ENCODE measurements at regions not wholly inside any gene's neighbourhood (a gene's known extent, or its start where the extent isn't known, plus 50 kb on each side); places are given as distances from the start of the nearest gene placed in this dataset.

DNA sequence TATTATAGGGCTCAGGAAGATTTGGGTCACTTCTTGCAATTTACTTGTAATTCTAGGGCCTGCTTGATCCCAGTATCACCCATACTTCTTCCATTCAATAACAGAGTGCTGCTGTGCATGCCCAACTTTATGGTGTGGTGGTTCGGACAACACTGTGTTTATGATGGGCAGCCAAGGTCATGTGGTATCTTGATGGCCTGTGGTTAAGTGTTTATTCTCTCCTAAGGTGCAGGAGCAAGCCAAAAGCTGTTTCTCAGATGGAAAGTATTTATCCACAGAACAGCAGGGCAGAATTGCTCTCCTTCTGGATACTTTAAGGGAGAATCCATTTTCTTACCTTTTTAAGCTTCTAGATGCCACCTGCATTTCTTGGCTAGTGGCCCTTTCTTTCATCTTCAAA is 433.8 kb downstream of the SH2D4B start:
- H3K27ac ChIP-seq (replicated peaks) = no peak overlapping the region
- DNase-seq (ENCODE audit: low read depth in 1 of 2, low spot score in 1 of 2) = no peak
- no peak overlapping the region for H3K4me3 ChIP-seq (replicated peaks; ENCODE audit: insufficient read depth, low read length)
- TF ChIP-seq POLR2AphosphoS5 (IDR thresholded peaks at IDR 0.05; ENCODE audit: low read depth) (no peak), GABPA (IDR thresholded peaks at IDR 0.05; ENCODE audit: low read depth) (no peak), SPI1 (IDR thresholded peaks at IDR 0.05; ENCODE audit: borderline replicate concordance, low read depth) (no peak)
- TF ChIP-seq, protein P1, sequence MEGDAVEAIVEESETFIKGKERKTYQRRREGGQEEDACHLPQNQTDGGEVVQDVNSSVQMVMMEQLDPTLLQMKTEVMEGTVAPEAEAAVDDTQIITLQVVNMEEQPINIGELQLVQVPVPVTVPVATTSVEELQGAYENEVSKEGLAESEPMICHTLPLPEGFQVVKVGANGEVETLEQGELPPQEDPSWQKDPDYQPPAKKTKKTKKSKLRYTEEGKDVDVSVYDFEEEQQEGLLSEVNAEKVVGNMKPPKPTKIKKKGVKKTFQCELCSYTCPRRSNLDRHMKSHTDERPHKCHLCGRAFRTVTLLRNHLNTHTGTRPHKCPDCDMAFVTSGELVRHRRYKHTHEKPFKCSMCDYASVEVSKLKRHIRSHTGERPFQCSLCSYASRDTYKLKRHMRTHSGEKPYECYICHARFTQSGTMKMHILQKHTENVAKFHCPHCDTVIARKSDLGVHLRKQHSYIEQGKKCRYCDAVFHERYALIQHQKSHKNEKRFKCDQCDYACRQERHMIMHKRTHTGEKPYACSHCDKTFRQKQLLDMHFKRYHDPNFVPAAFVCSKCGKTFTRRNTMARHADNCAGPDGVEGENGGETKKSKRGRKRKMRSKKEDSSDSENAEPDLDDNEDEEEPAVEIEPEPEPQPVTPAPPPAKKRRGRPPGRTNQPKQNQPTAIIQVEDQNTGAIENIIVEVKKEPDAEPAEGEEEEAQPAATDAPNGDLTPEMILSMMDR (IDR thresholded peaks at IDR 0.05; ENCODE audit: insufficient read depth, low read length) = no peak
- TF ChIP-seq, protein P2, sequence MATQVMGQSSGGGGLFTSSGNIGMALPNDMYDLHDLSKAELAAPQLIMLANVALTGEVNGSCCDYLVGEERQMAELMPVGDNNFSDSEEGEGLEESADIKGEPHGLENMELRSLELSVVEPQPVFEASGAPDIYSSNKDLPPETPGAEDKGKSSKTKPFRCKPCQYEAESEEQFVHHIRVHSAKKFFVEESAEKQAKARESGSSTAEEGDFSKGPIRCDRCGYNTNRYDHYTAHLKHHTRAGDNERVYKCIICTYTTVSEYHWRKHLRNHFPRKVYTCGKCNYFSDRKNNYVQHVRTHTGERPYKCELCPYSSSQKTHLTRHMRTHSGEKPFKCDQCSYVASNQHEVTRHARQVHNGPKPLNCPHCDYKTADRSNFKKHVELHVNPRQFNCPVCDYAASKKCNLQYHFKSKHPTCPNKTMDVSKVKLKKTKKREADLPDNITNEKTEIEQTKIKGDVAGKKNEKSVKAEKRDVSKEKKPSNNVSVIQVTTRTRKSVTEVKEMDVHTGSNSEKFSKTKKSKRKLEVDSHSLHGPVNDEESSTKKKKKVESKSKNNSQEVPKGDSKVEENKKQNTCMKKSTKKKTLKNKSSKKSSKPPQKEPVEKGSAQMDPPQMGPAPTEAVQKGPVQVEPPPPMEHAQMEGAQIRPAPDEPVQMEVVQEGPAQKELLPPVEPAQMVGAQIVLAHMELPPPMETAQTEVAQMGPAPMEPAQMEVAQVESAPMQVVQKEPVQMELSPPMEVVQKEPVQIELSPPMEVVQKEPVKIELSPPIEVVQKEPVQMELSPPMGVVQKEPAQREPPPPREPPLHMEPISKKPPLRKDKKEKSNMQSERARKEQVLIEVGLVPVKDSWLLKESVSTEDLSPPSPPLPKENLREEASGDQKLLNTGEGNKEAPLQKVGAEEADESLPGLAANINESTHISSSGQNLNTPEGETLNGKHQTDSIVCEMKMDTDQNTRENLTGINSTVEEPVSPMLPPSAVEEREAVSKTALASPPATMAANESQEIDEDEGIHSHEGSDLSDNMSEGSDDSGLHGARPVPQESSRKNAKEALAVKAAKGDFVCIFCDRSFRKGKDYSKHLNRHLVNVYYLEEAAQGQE (IDR thresholded peaks at IDR 0.05; ENCODE audit: insufficient replicate concordance, low read depth) = no peak
- no peaks in the 10 kb centered on the region for H3K27me3 ChIP-seq (ENCODE audit: insufficient read depth, poor library complexity, severe bottlenecking)

DNA sequence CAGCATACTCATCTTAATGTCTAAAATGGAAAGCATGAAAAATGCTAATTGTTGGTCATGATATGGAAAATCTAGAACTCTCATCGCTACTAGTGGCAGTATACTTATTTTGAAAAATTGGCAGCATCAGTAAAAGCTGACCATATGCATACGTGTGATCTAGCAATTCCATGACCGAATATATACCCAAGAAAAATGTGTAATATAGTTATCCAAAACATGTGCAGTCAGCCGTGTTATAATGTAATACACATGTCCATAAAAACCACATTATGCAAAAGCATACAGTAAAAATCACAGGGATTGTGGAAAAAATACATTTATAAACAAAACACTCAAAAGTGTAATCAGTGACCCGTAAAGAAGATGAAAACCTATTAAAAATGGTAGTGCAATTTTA is 439.0 kb downstream of the SH2D4B start:
- TF ChIP-seq GABPA (IDR thresholded peaks at IDR 0.05; ENCODE audit: low read depth) (no peak), SPI1 (IDR thresholded peaks at IDR 0.05; ENCODE audit: borderline replicate concordance, low read depth) (no peak), POLR2AphosphoS5 (IDR thresholded peaks at IDR 0.05; ENCODE audit: low read depth) (no peak)
- TF ChIP-seq, protein P1 (IDR thresholded peaks at IDR 0.05; ENCODE audit: insufficient read depth, low read length) = no peak
- TF ChIP-seq, protein P2 (IDR thresholded peaks at IDR 0.05; ENCODE audit: insufficient replicate concordance, low read depth) = no peak
- no peak for DNase-seq (ENCODE audit: low read depth in 1 of 2, low spot score in 1 of 2)
- Histone ChIP-seq H3K4me3 (replicated peaks; ENCODE audit: insufficient read depth, low read length) (no peak overlapping the region), H3K27me3 (ENCODE audit: insufficient read depth, poor library complexity, severe bottlenecking) (no peaks in the 10 kb centered on the region), H3K27ac (replicated peaks) (no peak overlapping the region)

DNA sequence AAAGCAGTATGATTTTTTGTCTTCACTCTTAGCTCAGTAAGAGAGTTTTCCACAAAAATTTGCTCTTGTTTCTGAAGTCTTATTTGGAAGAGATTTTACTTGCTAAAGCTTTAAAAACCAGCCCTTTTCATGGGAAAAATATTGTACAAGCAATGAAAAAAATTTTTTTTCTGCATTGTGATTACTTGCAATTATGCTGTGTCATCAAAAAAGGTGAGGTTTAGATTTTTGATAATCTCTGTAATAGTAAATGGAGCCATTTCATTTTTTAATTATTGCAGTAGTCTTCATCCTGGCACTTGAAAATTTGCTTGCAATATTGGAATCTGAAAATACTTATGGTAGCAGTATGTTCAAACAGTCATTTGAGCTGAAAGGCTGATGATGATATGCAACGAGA is 447.4 kb downstream of the SH2D4B start:
- TF ChIP-seq SPI1 (IDR thresholded peaks at IDR 0.05; ENCODE audit: borderline replicate concordance, low read depth) = no peak
- no peak for TF ChIP-seq POLR2AphosphoS5 (IDR thresholded peaks at IDR 0.05; ENCODE audit: low read depth)
- TF ChIP-seq GABPA (IDR thresholded peaks at IDR 0.05; ENCODE audit: low read depth) = no peak
- TF ChIP-seq, protein P1 (IDR thresholded peaks at IDR 0.05; ENCODE audit: insufficient read depth, low read length) = no peak
- TF ChIP-seq, protein P2 (IDR thresholded peaks at IDR 0.05; ENCODE audit: insufficient replicate concordance, low read depth) = no peak
- DNase-seq (ENCODE audit: low read depth in 1 of 2, low spot score in 1 of 2) = no peak

More for the DNA sequence above, 447.4 kb downstream of the SH2D4B start:
- H3K4me3 ChIP-seq (replicated peaks; ENCODE audit: insufficient read depth, low read length) = no peak overlapping the region
- no peak overlapping the region for H3K27ac ChIP-seq (replicated peaks)
- peaks cover 2% of the 10 kb centered on the region for H3K27me3 ChIP-seq (ENCODE audit: insufficient read depth, poor library complexity, severe bottlenecking)

Data from HL-60 (cell line).